Activated CD8-positive, alpha-beta T cell treated with anti-CD3 and anti-CD28 coated beads, Interleukin-2, amount 10 ng/mL, durations not matched to agents 7 days and 5 days (primary cell): ENCODE measurements at regions not wholly inside any gene's neighbourhood (a gene's known extent, or its start where the extent isn't known, plus 50 kb on each side); places are given as distances from the start of the nearest gene placed in this dataset.

Experiments used
- ATAC-seq: fragments of 150-1000 bp; cut with Tn5 transposase; one replicate; pipeline ENCODE4 v1.10.0; 2021; ENCODE audit warnings: moderate library complexity
- CTCF ChIA-PET: fragments of 350-600 bp; sonication (Branson Sonifier 250); formaldehyde crosslinking; loops from one replicate; lab custom pipeline; 2021; ENCODE audit warnings: antibody characterized with exemption; lab: Charles Lee
- POLR2A ChIA-PET: fragments of 350-600 bp; sonication (Branson Sonifier 250); formaldehyde crosslinking; loops from one replicate; lab custom pipeline; 2021; ENCODE audit warnings: antibody characterized with exemption; lab: Charles Lee
- DNase-seq: peaks from one replicate; pipeline ENCODE4 v3.0.0-alpha.2; 2020
- H3K27ac Mint-ChIP-seq: one replicate; pipeline ENCODE4 v1.8.0; 2021; ENCODE audit warnings: mild to moderate bottlenecking, mixed read lengths
- H3K27me3 Mint-ChIP-seq: one replicate; pipeline ENCODE4 v1.8.0; 2021; ENCODE audit warnings: low read depth, mixed read lengths
- H3K36me3 Mint-ChIP-seq: one replicate; pipeline ENCODE4 v1.8.0; 2021; ENCODE audit warnings: low read depth, mixed read lengths
- H3K4me1 Mint-ChIP-seq: one replicate; pipeline ENCODE4 v1.8.0; 2021; ENCODE audit warnings: low read depth, mixed read lengths
- H3K4me3 Mint-ChIP-seq: one replicate; pipeline ENCODE4 v1.8.0; 2021; ENCODE audit warnings: mild to moderate bottlenecking, mixed read lengths
- H3K9me3 Mint-ChIP-seq: one replicate; pipeline ENCODE4 v1.8.0; 2022; ENCODE audit warnings: mixed read lengths; ENCODE audit not compliant: insufficient read depth

- Mint-ChIP-seq H3K27ac (no peak overlapping the region), H3K27me3 (no peaks in the 10 kb centered on the region), H3K4me1 (no peaks in the 10 kb centered on the region), H3K36me3 (no peaks in the 10 kb centered on the region), H3K4me3 (no peak overlapping the region), H3K9me3 (no peaks in the 10 kb centered on the region)
- DNase-seq (no peak), ATAC-seq (no peak)
- CTCF ChIA-PET, result no interaction called here
- POLR2A ChIA-PET, result no interaction called here
Measured at GRCh38 chr4:20543131-20543530, 157.1 kb upstream of the PACRGL start.

GRCh38 chr4:20544645-20545044, 155.6 kb upstream of the PACRGL start:
- no peaks in the 10 kb centered on the region for H3K27me3 Mint-ChIP-seq
- H3K4me3 Mint-ChIP-seq, result no peak overlapping the region
- POLR2A ChIA-PET, result no interaction called here
- no peak overlapping the region for H3K27ac Mint-ChIP-seq
- H3K9me3 Mint-ChIP-seq, result no peaks in the 10 kb centered on the region
- ATAC-seq, result no peak
- CTCF ChIA-PET, result interaction anchor here (0.8 to 1.3 kb wide), 3 partner anchors 12 to 124 kb away, joined by 3 to 4 read pairs (median 4); no protein-coding TSS in a partner anchor
- H3K36me3 Mint-ChIP-seq, result no peaks in the 10 kb centered on the region
- no peaks in the 10 kb centered on the region for H3K4me1 Mint-ChIP-seq
- no peak for DNase-seq

- ChIA-PET CTCF (no interaction called here), POLR2A (no interaction called here)
- DNase-seq, result no peak
- ATAC-seq, result no peak
- Mint-ChIP-seq H3K9me3 (no peaks in the 10 kb centered on the region), H3K4me1 (no peaks in the 10 kb centered on the region), H3K36me3 (no peaks in the 10 kb centered on the region), H3K27ac (no peak overlapping the region), H3K27me3 (no peaks in the 10 kb centered on the region), H3K4me3 (no peak overlapping the region)
Measured at GRCh38 chr4:20552004-20552403, 148.3 kb upstream of the PACRGL start.

- Mint-ChIP-seq H3K27ac (no peak overlapping the region), H3K4me1 (no peaks in the 10 kb centered on the region), H3K9me3 (no peaks in the 10 kb centered on the region), H3K4me3 (no peak overlapping the region), H3K36me3 (no peaks in the 10 kb centered on the region), H3K27me3 (no peaks in the 10 kb centered on the region)
- POLR2A ChIA-PET, result no interaction called here
- CTCF ChIA-PET, result no interaction called here
- DNase-seq (no peak), ATAC-seq (no peak)
Measured at GRCh38 chr4:20554134-20554533, 146.1 kb upstream of the PACRGL start.

GRCh38 chr4:20565075-20565721, 135.1 kb upstream of the PACRGL start:
- ATAC-seq, result no peak
- H3K4me3 Mint-ChIP-seq, result no peak overlapping the region
- no peak for DNase-seq
- ChIA-PET POLR2A (no interaction called here), CTCF (no interaction called here)
- no peaks in the 10 kb centered on the region for H3K27me3 Mint-ChIP-seq
- H3K4me1 Mint-ChIP-seq, result no peaks in the 10 kb centered on the region
- no peaks in the 10 kb centered on the region for H3K9me3 Mint-ChIP-seq
- no peak overlapping the region for H3K27ac Mint-ChIP-seq
- no peaks in the 10 kb centered on the region for H3K36me3 Mint-ChIP-seq

GRCh38 chr4:20570981-20571715, 129.1 kb upstream of the PACRGL start:
- no peaks in the 10 kb centered on the region for H3K9me3 Mint-ChIP-seq
- H3K27ac Mint-ChIP-seq, result no peak overlapping the region
- H3K4me1 Mint-ChIP-seq, result no peaks in the 10 kb centered on the region
- CTCF ChIA-PET, result no interaction called here
- no peaks in the 10 kb centered on the region for H3K27me3 Mint-ChIP-seq
- no peak for DNase-seq
- H3K36me3 Mint-ChIP-seq, result no peaks in the 10 kb centered on the region
- H3K4me3 Mint-ChIP-seq, result no peak overlapping the region
- no peak for ATAC-seq
- POLR2A ChIA-PET, result no interaction called here

- DNase-seq, result no peak
Measured at GRCh38 chr4:20572976-20573375, 127.3 kb upstream of the PACRGL start.

GRCh38 chr4:20574986-20575385, 125.3 kb upstream of the PACRGL start:
- no peak overlapping the region for H3K4me3 Mint-ChIP-seq
- CTCF ChIA-PET, result no interaction called here

More at GRCh38 chr4:20572976-20573375, 127.3 kb upstream of the PACRGL start:
- H3K36me3 Mint-ChIP-seq, result no peaks in the 10 kb centered on the region
- H3K9me3 Mint-ChIP-seq, result no peaks in the 10 kb centered on the region
- H3K27ac Mint-ChIP-seq, result no peak overlapping the region
- ChIA-PET CTCF (no interaction called here), POLR2A (no interaction called here)
- H3K4me3 Mint-ChIP-seq, result no peak overlapping the region
- no peaks in the 10 kb centered on the region for H3K27me3 Mint-ChIP-seq
- no peak for ATAC-seq
- H3K4me1 Mint-ChIP-seq, result no peaks in the 10 kb centered on the region

GRCh38 chr4:20575486-20575885, 124.8 kb upstream of the PACRGL start:
- no peak overlapping the region for H3K4me3 Mint-ChIP-seq
- ChIA-PET CTCF (no interaction called here), POLR2A (no interaction called here)
- H3K4me1 Mint-ChIP-seq, result no peaks in the 10 kb centered on the region
- H3K36me3 Mint-ChIP-seq, result no peaks in the 10 kb centered on the region
- H3K27ac Mint-ChIP-seq, result no peak overlapping the region
- H3K27me3 Mint-ChIP-seq, result no peaks in the 10 kb centered on the region
- ATAC-seq (no peak), DNase-seq (no peak)
- H3K9me3 Mint-ChIP-seq, result no peaks in the 10 kb centered on the region

More at GRCh38 chr4:20574986-20575385, 125.3 kb upstream of the PACRGL start:
- H3K4me1 Mint-ChIP-seq, result no peaks in the 10 kb centered on the region
- H3K27ac Mint-ChIP-seq, result no peak overlapping the region
- no peaks in the 10 kb centered on the region for H3K27me3 Mint-ChIP-seq
- POLR2A ChIA-PET, result no interaction called here
- DNase-seq, result no peak
- H3K9me3 Mint-ChIP-seq, result no peaks in the 10 kb centered on the region
- ATAC-seq, result no peak
- H3K36me3 Mint-ChIP-seq, result no peaks in the 10 kb centered on the region

GRCh38 chr4:20576861-20577260, 123.4 kb upstream of the PACRGL start:
- DNase-seq, result no peak
- ChIA-PET POLR2A (no interaction called here), CTCF (no interaction called here)
- H3K4me1 Mint-ChIP-seq, result no peaks in the 10 kb centered on the region
- no peak for ATAC-seq
- no peak overlapping the region for H3K27ac Mint-ChIP-seq
- H3K36me3 Mint-ChIP-seq, result no peaks in the 10 kb centered on the region
- no peak overlapping the region for H3K4me3 Mint-ChIP-seq
- no peaks in the 10 kb centered on the region for H3K27me3 Mint-ChIP-seq
- no peaks in the 10 kb centered on the region for H3K9me3 Mint-ChIP-seq

- Mint-ChIP-seq H3K4me1 (no peaks in the 10 kb centered on the region), H3K36me3 (no peaks in the 10 kb centered on the region), H3K27ac (no peak overlapping the region), H3K9me3 (no peaks in the 10 kb centered on the region), H3K4me3 (no peak overlapping the region), H3K27me3 (no peaks in the 10 kb centered on the region)
- ChIA-PET POLR2A (no interaction called here), CTCF (no interaction called here)
- ATAC-seq, result no peak
- DNase-seq, result no peak
Measured at GRCh38 chr4:20577702-20578101, 122.6 kb upstream of the PACRGL start.

GRCh38 chr4:20580907-20581306, 119.4 kb upstream of the PACRGL start:
- no peak overlapping the region for H3K4me3 Mint-ChIP-seq
- no peak overlapping the region for H3K27ac Mint-ChIP-seq
- H3K4me1 Mint-ChIP-seq, result no peaks in the 10 kb centered on the region
- DNase-seq (no peak), ATAC-seq (no peak)
- ChIA-PET POLR2A (no interaction called here), CTCF (no interaction called here)
- no peaks in the 10 kb centered on the region for H3K36me3 Mint-ChIP-seq
- H3K9me3 Mint-ChIP-seq, result peaks cover 5% of the 10 kb centered on the region
- H3K27me3 Mint-ChIP-seq, result no peaks in the 10 kb centered on the region
